Osteocyte (in vitro differentiated cells): ENCODE measurements at regions not wholly inside any gene's neighbourhood (a gene's known extent, or its start where the extent isn't known, plus 50 kb on each side); places are given as distances from the start of the nearest gene placed in this dataset.

Experiments
- DNase-seq: peaks from one replicate; pipeline ENCODE4 v3.0.0; 2021; ENCODE audit warnings: mixed read lengths; ENCODE audit not compliant: unreplicated experiment; ENCODE audit errors: extremely low spot score
- H3K27ac Mint-ChIP-seq: one replicate; pipeline ENCODE4 v1.8.0; 2021; ENCODE audit warnings: mild to moderate bottlenecking, mixed read lengths; ENCODE audit not compliant: unreplicated experiment
- H3K27me3 Mint-ChIP-seq: one replicate; pipeline ENCODE4 v1.8.0; 2021; ENCODE audit warnings: mixed read lengths; ENCODE audit not compliant: unreplicated experiment
- H3K36me3 Mint-ChIP-seq: one replicate; pipeline ENCODE4 v1.8.0; 2021; ENCODE audit warnings: mixed read lengths; ENCODE audit not compliant: unreplicated experiment
- H3K4me1 Mint-ChIP-seq: one replicate; pipeline ENCODE4 v1.8.0; 2021; ENCODE audit warnings: mixed read lengths; ENCODE audit not compliant: unreplicated experiment
- H3K4me3 Mint-ChIP-seq: one replicate; pipeline ENCODE4 v1.8.0; 2021; ENCODE audit warnings: mild to moderate bottlenecking, moderate library complexity, mixed read lengths; ENCODE audit not compliant: unreplicated experiment
- H3K9me3 Mint-ChIP-seq: one replicate; pipeline ENCODE4 v1.8.0; 2021; ENCODE audit warnings: mixed read lengths; ENCODE audit not compliant: unreplicated experiment
- CTCF ChIP-seq: fragments of 200-600 bp; sonication (generic); IDR thresholded peaks from 2 replicates; pipeline ENCODE4 v1.5.0; 2021; ENCODE audit warnings: antibody characterized with exemption, mild to moderate bottlenecking, moderate library complexity

GRCh38 chr12:67122584-67122983 lies 146.6 kb upstream of the CAND1 start:
- TF ChIP-seq CTCF = no peak
- H3K4me3 Mint-ChIP-seq = no peak overlapping the region
- H3K27ac Mint-ChIP-seq = no peak overlapping the region

GRCh38 chr12:67137256-67137655 lies 131.9 kb upstream of the CAND1 start:
- Mint-ChIP-seq H3K27ac (no peak overlapping the region), H3K27me3 (peaks cover 30% of the 10 kb centered on the region)
- DNase-seq = no peak

More at GRCh38 chr12:67122584-67122983, 146.6 kb upstream of the CAND1 start:
- DNase-seq = no peak
- no peaks in the 10 kb centered on the region for H3K36me3 Mint-ChIP-seq
- H3K27me3 Mint-ChIP-seq = peaks cover 38% of the 10 kb centered on the region
- H3K4me1 Mint-ChIP-seq = no peaks in the 10 kb centered on the region
- no peaks in the 10 kb centered on the region for H3K9me3 Mint-ChIP-seq

GRCh38 chr12:67141296-67142018 lies 127.7 kb upstream of the CAND1 start:
- no peak for DNase-seq
- Mint-ChIP-seq H3K4me1 (no peaks in the 10 kb centered on the region), H3K36me3 (no peaks in the 10 kb centered on the region), H3K9me3 (no peaks in the 10 kb centered on the region), H3K27ac (no peak overlapping the region), H3K4me3 (no peak overlapping the region), H3K27me3 (peaks cover 34% of the 10 kb centered on the region)
- TF ChIP-seq CTCF = no peak

More at GRCh38 chr12:67137256-67137655, 131.9 kb upstream of the CAND1 start:
- Mint-ChIP-seq H3K36me3 (no peaks in the 10 kb centered on the region), H3K9me3 (no peaks in the 10 kb centered on the region), H3K4me1 (no peaks in the 10 kb centered on the region), H3K4me3 (no peak overlapping the region)
- no peak for TF ChIP-seq CTCF

- no peak for TF ChIP-seq CTCF
- no peak for DNase-seq
- no peaks in the 10 kb centered on the region for H3K4me1 Mint-ChIP-seq
- no peaks in the 10 kb centered on the region for H3K9me3 Mint-ChIP-seq
- no peak overlapping the region for H3K4me3 Mint-ChIP-seq
- H3K36me3 Mint-ChIP-seq = no peaks in the 10 kb centered on the region
- H3K27ac Mint-ChIP-seq = no peak overlapping the region
- H3K27me3 Mint-ChIP-seq = peaks cover 16% of the 10 kb centered on the region
These were observed 123.5 kb upstream of the CAND1 start for GRCh38 chr12:67145692-67146091.

- TF ChIP-seq CTCF = no peak
- no peaks in the 10 kb centered on the region for H3K36me3 Mint-ChIP-seq
- H3K4me1 Mint-ChIP-seq = no peaks in the 10 kb centered on the region
- no peaks in the 10 kb centered on the region for H3K9me3 Mint-ChIP-seq
- H3K27me3 Mint-ChIP-seq = peaks cover 9% of the 10 kb centered on the region
- H3K4me3 Mint-ChIP-seq = no peak overlapping the region
- DNase-seq = no peak
- H3K27ac Mint-ChIP-seq = no peak overlapping the region
These were observed 122.1 kb upstream of the CAND1 start for GRCh38 chr12:67147030-67147429.
